Transverse colon (tissue), 4 donors: ENCODE measurements at regions not wholly inside any gene's neighbourhood (a gene's known extent, or its start where the extent isn't known, plus 50 kb on each side); places are given as distances from the start of the nearest gene placed in this dataset.

Experiments
- DNase-seq: peaks from one replicate; pipeline ENCODE4 v3.0.0-alpha.2; 2019
- H3K27ac ChIP-seq, 4 donors: fragments of 200-600 bp; sonication (generic); 2 replicates each; pipeline ENCODE4 v1.5.1; 2016 to 2018; ENCODE audit warnings: inconsistent platforms in 4 of 4
- H3K27me3 ChIP-seq: fragments of 200-600 bp; sonication (generic); 2 replicates; pipeline ENCODE4 v1.5.1; 2017; ENCODE audit warnings: inconsistent platforms
- H3K36me3 ChIP-seq, 4 donors: fragments of 200-600 bp; sonication (generic); 2 replicates each; pipeline ENCODE4 v1.5.1; 2017 to 2019; ENCODE audit warnings: inconsistent platforms in 4 of 4
- H3K4me1 ChIP-seq, 4 donors: fragments of 200-600 bp; sonication (generic); 2 replicates each; pipeline ENCODE4 v1.5.1; 2017 to 2020; ENCODE audit warnings: inconsistent platforms in 4 of 4
- H3K4me3 ChIP-seq, 4 donors: fragments of 200-600 bp; sonication (generic); 1 replicate in 1 of 4; 2 replicates in 3 of 4; pipeline versions ENCODE4 v1.5.1 to v1.6.1; 2017 to 2019; ENCODE audit warnings: inconsistent platforms in 4 of 4
- H3K9me3 ChIP-seq, 2 donors: fragments of 200-600 bp; sonication (generic); 2 replicates each; pipeline ENCODE4 v1.5.1; 2017 to 2019; ENCODE audit warnings: inconsistent platforms in 2 of 2
- CTCF ChIP-seq, 5 experiments: fragments of 200-600 bp in 3 of 5; fragments of 450-650 bp in 2 of 5; sonication (generic) in 3 of 5; IDR thresholded peaks; 1 replicate in 2 of 5; 2 replicates in 3 of 5; pipeline ENCODE4 v1.5.1; 2016 to 2017; ENCODE audit warnings: antibody characterized with exemption in 5 of 5, inconsistent platforms in 3 of 5, mild to moderate bottlenecking in 2 of 5, moderate library complexity in 1 of 5
- EP300 ChIP-seq: sonication (generic); formaldehyde crosslinking; IDR thresholded peaks from one replicate; pipeline ENCODE4 v1.6.1; 2017; ENCODE audit warnings: antibody characterized with exemption, low read depth
- POLR2A ChIP-seq: fragments of 450-650 bp; IDR thresholded peaks from one replicate; pipeline ENCODE4 v1.6.1; 2016; ENCODE audit warnings: antibody characterized with exemption, mild to moderate bottlenecking, moderate library complexity
- POLR2AphosphoS5 ChIP-seq, 3 donors: sonication (generic); formaldehyde crosslinking; IDR thresholded peaks; one replicate each; pipeline ENCODE4 v1.6.1; 2016; ENCODE audit warnings: antibody characterized with exemption in 3 of 3
- WGBS, 2 donors: methylation state at CpG; one replicate each; pipeline ENCODE4 v1.1.5; 2018; ENCODE audit warnings: low coverage in 1 of 2; 5-methylcytosine and 5-hydroxymethylcytosine counted together
- in situ Hi-C, 4 donors: fragments of 200-750 bp; cut with MboI; loops; one replicate each; pipeline versions ENCODE4 v1.15.0 to v1.15.1; 2017; ENCODE audit warnings: low sequenced_read_pairs in 3 of 4, low pct_ligation_motif_present in 1 of 4, low pct_unique_long_range_greater_than_20kb in 1 of 4
- intact Hi-C: fragments of 100-400 bp; cut with DNase I; formaldehyde crosslinking; loops from one replicate; pipeline ENCODE4 v1.15.1; 2023; ENCODE audit warnings: low total_unique reads

GRCh38 chr21:43337901-43338655 lies 88.9 kb downstream of the SIK1 start:
- no peak overlapping the region for H3K4me3 ChIP-seq
- in situ Hi-C loops (no loop called here), intact Hi-C loops (no loop called here)
- H3K9me3 ChIP-seq: no peaks in the 10 kb centered on the region
- 86% methylated on average over 18 of the region's 18 CpGs; no CpG with 5 or more reads in 1 of the 2 donors for WGBS, 2 donors
- no peak overlapping the region for H3K27ac ChIP-seq
- TF ChIP-seq CTCF (IDR thresholded peaks at IDR 0.05) (no peak), EP300 (no peak), POLR2AphosphoS5 (IDR thresholded peaks at IDR 0.05) (no peak), POLR2A (no peak)
- no peaks in the 10 kb centered on the region for H3K36me3 ChIP-seq
- DNase-seq: no peak
- H3K4me1 ChIP-seq: peaks cover 0 to 17% (median 7%) of the 10 kb centered on the region in 4 donors
- H3K27me3 ChIP-seq: no peaks in the 10 kb centered on the region

- intact Hi-C loops (no loop called here), in situ Hi-C loops (no loop called here)
- H3K36me3 ChIP-seq: no peaks in the 10 kb centered on the region
- H3K4me1 ChIP-seq: peaks cover 0 to 14% (median 9%) of the 10 kb centered on the region in 4 donors
- H3K9me3 ChIP-seq: no peaks in the 10 kb centered on the region
- no peaks in the 10 kb centered on the region for H3K27me3 ChIP-seq
- DNase-seq: no peak
- WGBS, 2 donors: 91 to 100% methylated on average over 1 to 10 of the region's 10 CpGs
- H3K4me3 ChIP-seq: no peak overlapping the region
- TF ChIP-seq EP300: no peak
- no peak for TF ChIP-seq CTCF (IDR thresholded peaks at IDR 0.05)
- H3K27ac ChIP-seq: no peak overlapping the region
Observed at GRCh38 chr21:43335119-43335518, 91.8 kb downstream of the SIK1 start.

DNA sequence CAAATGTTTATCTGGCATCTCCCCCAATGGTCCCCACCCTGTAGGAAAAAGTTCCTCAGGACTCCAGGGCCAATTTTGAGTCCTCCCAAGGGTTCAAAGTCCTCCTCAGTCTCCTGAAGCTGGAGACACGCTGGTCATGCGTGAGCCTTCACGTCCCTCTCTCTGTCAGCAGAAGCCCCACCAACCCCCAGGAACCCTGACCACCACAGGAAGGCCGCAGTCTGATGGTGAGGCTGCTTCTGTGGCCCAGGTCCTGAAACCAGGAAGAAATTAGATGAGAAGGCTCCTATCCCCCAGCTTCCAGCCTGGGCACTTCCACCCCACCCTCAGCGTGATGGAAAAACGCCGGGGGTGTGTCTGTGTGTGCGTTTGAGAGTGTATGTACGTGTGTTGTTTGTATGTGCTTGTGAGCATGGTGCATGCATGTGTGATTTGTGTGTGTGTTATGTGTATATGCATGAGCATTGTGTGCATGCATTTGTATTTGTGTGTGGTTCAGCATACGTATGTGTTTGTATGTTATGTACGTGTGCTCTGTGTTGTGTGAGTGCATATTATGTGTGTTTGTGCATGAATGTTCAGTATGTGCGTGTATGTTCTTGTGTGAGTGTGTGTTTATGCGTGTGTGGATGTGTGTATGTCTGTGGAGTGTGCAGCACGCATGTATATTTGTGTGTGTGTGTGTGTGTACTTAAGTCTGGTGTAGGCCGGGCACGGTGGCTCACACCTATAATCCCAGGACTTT lies 92.5 kb downstream of the SIK1 start:
- Histone ChIP-seq H3K4me1 (peaks cover 0 to 14% (median 9%) of the 10 kb centered on the region in 4 donors), H3K27me3 (no peaks in the 10 kb centered on the region), H3K9me3 (no peaks in the 10 kb centered on the region), H3K36me3 (no peaks in the 10 kb centered on the region), H3K27ac (no peak overlapping the region), H3K4me3 (no peak overlapping the region)
- intact Hi-C loops: no loop called here
- DNase-seq: no peak
- 91% methylated on average over 16 of the region's 16 CpGs; no CpG with 5 or more reads in 1 of the 2 donors for WGBS, 2 donors
- in situ Hi-C loops: no loop called here
- TF ChIP-seq EP300 (no peak), POLR2AphosphoS5 (IDR thresholded peaks at IDR 0.05) (no peak), CTCF (IDR thresholded peaks at IDR 0.05) (no peak), POLR2A (no peak)

DNA sequence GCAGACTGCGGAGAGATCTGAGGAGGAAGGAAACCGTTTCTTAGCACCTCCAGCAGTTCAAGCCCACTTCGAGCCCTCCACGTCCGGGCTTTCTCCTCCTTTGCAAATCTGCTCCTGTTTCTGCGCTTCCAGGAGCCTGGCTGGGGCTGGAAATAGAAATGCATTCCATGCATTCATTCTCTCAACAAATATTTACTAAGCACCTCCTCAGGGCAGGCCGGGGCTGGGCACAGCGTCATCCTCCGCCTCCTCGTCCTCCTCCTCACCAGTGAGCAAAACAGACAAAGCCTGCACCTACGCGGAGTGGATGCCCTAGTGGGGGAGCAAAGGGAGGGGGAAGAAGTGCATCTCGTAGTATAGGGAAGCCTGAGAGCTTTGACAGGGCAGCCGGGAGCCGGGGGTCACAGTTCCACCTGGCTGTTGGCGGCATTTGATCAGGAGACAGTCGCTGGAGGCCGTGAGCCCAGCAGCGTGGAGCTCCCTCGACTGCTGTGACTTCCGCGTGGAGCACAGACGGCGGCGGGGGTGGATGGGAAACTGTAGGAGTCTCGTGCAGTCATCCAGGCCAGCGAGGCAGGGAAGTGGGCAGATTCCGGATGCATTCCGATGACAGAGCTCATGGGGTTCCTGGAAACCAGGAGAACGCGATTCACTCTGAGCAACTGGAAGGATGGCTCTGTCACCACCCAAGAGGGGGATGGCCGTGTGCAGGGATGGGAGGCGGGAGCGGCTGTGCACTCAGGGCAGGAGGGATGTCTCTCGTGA lies 93.5 kb downstream of the SIK1 start:
- in situ Hi-C loops: no loop called here

More for the DNA sequence above, 93.5 kb downstream of the SIK1 start:
- H3K27me3 ChIP-seq: no peaks in the 10 kb centered on the region
- H3K9me3 ChIP-seq: no peaks in the 10 kb centered on the region
- no peaks in the 10 kb centered on the region for H3K36me3 ChIP-seq
- peak overlapping the region in 1 of 4 donors; percentile 4 for H3K4me3 ChIP-seq
- H3K4me1 ChIP-seq: peaks cover 0 to 14% (median 9%) of the 10 kb centered on the region in 4 donors
- intact Hi-C loops: no loop called here
- no peak for DNase-seq
- 39% methylated on average over 31 of the region's 35 CpGs; no CpG with 5 or more reads in 1 of the 2 donors for WGBS, 2 donors
- peak overlapping the region; percentile 13 to 51 (median 36) for H3K27ac ChIP-seq
- TF ChIP-seq POLR2AphosphoS5 (IDR thresholded peaks at IDR 0.05) (peak in 1 of 3 donors; percentile 25), CTCF (IDR thresholded peaks at IDR 0.05) (no peak), EP300 (peak; percentile 22), POLR2A (no peak)
